CD4-positive, alpha-beta T cell (primary cell): ENCODE measurements at regions not wholly inside any gene's neighbourhood (a gene's known extent, or its start where the extent isn't known, plus 50 kb on each side); places are given as distances from the start of the nearest gene placed in this dataset. TPM values are rescaled to one million over a fixed set of nuclear protein-coding genes. Genes with fewer than 3 reads are reported as not detected.

Experiments
- ATAC-seq: fragments of 200-7000 bp; cut with Tn5 transposase; one replicate; pipeline ENCODE4 v1.10.0; 2022; ENCODE audit warnings: mild to moderate bottlenecking; ENCODE audit not compliant: poor library complexity
- CTCF ChIA-PET: fragments of 350-600 bp; sonication (Branson Sonifier 250); formaldehyde crosslinking; loops from one replicate; lab custom pipeline; 2021; ENCODE audit warnings: antibody characterized with exemption, inconsistent platforms; lab: Charles Lee
- POLR2A ChIA-PET: fragments of 350-600 bp; sonication (Branson Sonifier 250); formaldehyde crosslinking; loops from one replicate; lab custom pipeline; 2021; ENCODE audit warnings: antibody characterized with exemption, inconsistent platforms; lab: Charles Lee
- DNase-seq, 14 experiments: peaks; one replicate each; pipeline ENCODE4 v3.0.0-alpha.2; 2013 to 2020; ENCODE audit warnings: mixed read lengths in 2 of 14
- H3K27ac ChIP-seq, 2 donors: one replicate each; pipeline versions ENCODE4 v1.5.1 to v1.7.0; 2013; ENCODE audit warnings: low read length in 2 of 2, low read depth in 1 of 2, mild to moderate bottlenecking in 1 of 2
- H3K27me3 ChIP-seq, 2 experiments: 1 replicate in 1 of 2; 2 replicates in 1 of 2; pipeline versions ENCODE4 v1.6.1 to v1.7.0; 2013; ENCODE audit warnings: low read length in 2 of 2, control low read depth in 1 of 2, mild to moderate bottlenecking in 1 of 2, moderate library complexity in 1 of 2; ENCODE audit not compliant: insufficient read depth in 2 of 2, control insufficient read depth in 1 of 2
- H3K36me3 ChIP-seq: one replicate; pipeline ENCODE4 v1.6.1; 2013; ENCODE audit warnings: low read length, control low read depth; ENCODE audit not compliant: insufficient read depth
- H3K4me1 ChIP-seq: one replicate; pipeline ENCODE4 v1.6.1; 2013; ENCODE audit warnings: low read length, control low read depth; ENCODE audit not compliant: insufficient read depth
- H3K4me3 ChIP-seq: one replicate; pipeline ENCODE4 v1.5.1; 2013; ENCODE audit warnings: mild to moderate bottlenecking, low read length, moderate library complexity
- H3K9me3 ChIP-seq, 2 experiments: 1 replicate in 1 of 2; 2 replicates in 1 of 2; pipeline versions ENCODE4 v1.6.1 to v1.7.0; 2013; ENCODE audit warnings: low read length in 2 of 2, mild to moderate bottlenecking in 2 of 2, control low read depth in 1 of 2, moderate library complexity in 1 of 2; ENCODE audit not compliant: control insufficient read depth in 1 of 2, insufficient read depth in 1 of 2
- H3K27ac Mint-ChIP-seq: one replicate; pipeline ENCODE4 v1.8.0; 2020; ENCODE audit warnings: mixed read lengths
- H3K27me3 Mint-ChIP-seq: one replicate; pipeline ENCODE4 v1.8.0; 2021; ENCODE audit warnings: mixed read lengths
- H3K36me3 Mint-ChIP-seq: one replicate; pipeline ENCODE4 v1.8.0; 2021; ENCODE audit warnings: low read depth, mixed read lengths
- H3K4me1 Mint-ChIP-seq: one replicate; pipeline ENCODE4 v1.8.0; 2021; ENCODE audit warnings: low read depth, mixed read lengths
- H3K4me3 Mint-ChIP-seq: one replicate; pipeline ENCODE4 v1.8.0; 2020; ENCODE audit warnings: mild to moderate bottlenecking, mixed read lengths
- H3K9me3 Mint-ChIP-seq: one replicate; pipeline ENCODE4 v1.8.0; 2020; ENCODE audit warnings: mixed read lengths
- CTCF ChIP-seq: fragments of 200-600 bp; IDR thresholded peaks from one replicate; pipeline ENCODE4 v1.8.0; 2022; ENCODE audit warnings: antibody characterized with exemption, mild to moderate bottlenecking
- intact Hi-C, 2 experiments: fragments of 100-400 bp; cut with DNase I in 1 of 2; cut with micrococcal nuclease in 1 of 2; formaldehyde crosslinking; loops; one replicate each; pipeline versions ENCODE4 v1.15.1 to v1.9.0; 2023 to 2025; cut with DNase I, micrococcal nuclease
- microRNA-seq: library from miRNA; unstranded; fragments of <30 nt; microRNA quantifications from one replicate; pipeline ENCODE4 v1.2.0, GENCODE V29; 2021; ENCODE audit warnings: borderline microRNAs expressed, borderline replicate concordance

- H3K9me3 ChIP-seq: no peaks in the 10 kb centered on the region
- DNase-seq (no peak), ATAC-seq (no peak)
- Mint-ChIP-seq H3K27me3 (peaks cover 14% of the 10 kb centered on the region), H3K27ac (no peak overlapping the region), H3K4me3 (no peak overlapping the region), H3K9me3 (no peaks in the 10 kb centered on the region), H3K36me3 (no peaks in the 10 kb centered on the region), H3K4me1 (peaks cover 7% of the 10 kb centered on the region)
- H3K4me1 ChIP-seq: no peaks in the 10 kb centered on the region
- H3K27ac ChIP-seq: no peak overlapping the region
- H3K27me3 ChIP-seq: no peaks in the 10 kb centered on the region
- ChIA-PET POLR2A (no interaction called here), CTCF (interaction anchor here (0.8 to 2.5 kb wide), 3 partner anchors 9 to 1028 kb away, joined by 3 to 11 read pairs (median 4); no protein-coding TSS in a partner anchor)
- no peak for TF ChIP-seq CTCF
- H3K4me3 ChIP-seq: no peak overlapping the region
- H3K36me3 ChIP-seq: no peaks in the 10 kb centered on the region
- intact Hi-C loops: no loop called here
Measured at GRCh38 chr2:177155631-177156030, 57.0 kb upstream of the HNRNPA3 start.

- H3K4me1 Mint-ChIP-seq: peaks cover 13% of the 10 kb centered on the region
- no peaks in the 10 kb centered on the region for H3K27me3 Mint-ChIP-seq
- POLR2A ChIA-PET: interaction anchor here (0.7 to 1.7 kb wide), 3 partner anchors 13 to 102 kb away, joined by 3 to 4 read pairs (median 4); partner anchors contain the start of gene HNRNPA3
Measured at GRCh38 chr2:177161741-177162460, 50.7 kb upstream of the HNRNPA3 start.

More at GRCh38 chr2:177161741-177162460, 50.7 kb upstream of the HNRNPA3 start:
- CTCF ChIA-PET: interaction anchor here (1.4 to 6.2 kb wide), 6 partner anchors 13 to 1035 kb away, joined by 4 to 67 read pairs (median 8); partner anchors contain the start of gene NFE2L2
- no peak overlapping the region for H3K27ac Mint-ChIP-seq
- Histone ChIP-seq H3K4me1 (peaks cover 14% of the 10 kb centered on the region), H3K27me3 (no peaks in the 10 kb centered on the region), H3K9me3 (no peaks in the 10 kb centered on the region), H3K27ac (no peak overlapping the region), H3K36me3 (no peaks in the 10 kb centered on the region), H3K4me3 (no peak overlapping the region)
- ATAC-seq (no peak), DNase-seq (peak in 5 of 14 experiments; percentile 2 to 66 (median 48))
- no peaks in the 10 kb centered on the region for H3K9me3 Mint-ChIP-seq
- no peaks in the 10 kb centered on the region for H3K36me3 Mint-ChIP-seq
- intact Hi-C loops: loop anchor here (5.0 to 10.0 kb wide), 4 partner anchors 103 to 455 kb away; partner anchors contain the start of gene NFE2L2 (in 1 of the 2)
- no peak overlapping the region for H3K4me3 Mint-ChIP-seq
- TF ChIP-seq CTCF: peak; percentile 73

Small RNA genes in the stretch of these regions (microRNA-seq; reads per million reads assigned to microRNA genes)
- gene MIR1246: not detected
